ENCODE measurements at regions not wholly inside any gene's neighbourhood (a gene's known extent, or its start where the extent isn't known, plus 50 kb on each side); places are given as distances from the start of the nearest gene placed in this dataset.

- TF ChIP-seq CTCF (IDR thresholded peaks at IDR 0.05; ENCODE audit: low read length) (no peak), EZH2 (optimal IDR thresholded peaks at IDR 0.05; ENCODE audit: low read depth, low read length) (no peak), EZH2phosphoT487 (IDR thresholded peaks at IDR 0.05; ENCODE audit: low read length) (no peak)
Observed at GRCh38 chr21:38753557-38753971, 52.2 kb upstream of the ETS2 start.

Measured in MM.1S (cell line).